ENCODE measurements at regions not wholly inside any gene's neighbourhood (a gene's known extent, or its start where the extent isn't known, plus 50 kb on each side); places are given as distances from the start of the nearest gene placed in this dataset.

DNA sequence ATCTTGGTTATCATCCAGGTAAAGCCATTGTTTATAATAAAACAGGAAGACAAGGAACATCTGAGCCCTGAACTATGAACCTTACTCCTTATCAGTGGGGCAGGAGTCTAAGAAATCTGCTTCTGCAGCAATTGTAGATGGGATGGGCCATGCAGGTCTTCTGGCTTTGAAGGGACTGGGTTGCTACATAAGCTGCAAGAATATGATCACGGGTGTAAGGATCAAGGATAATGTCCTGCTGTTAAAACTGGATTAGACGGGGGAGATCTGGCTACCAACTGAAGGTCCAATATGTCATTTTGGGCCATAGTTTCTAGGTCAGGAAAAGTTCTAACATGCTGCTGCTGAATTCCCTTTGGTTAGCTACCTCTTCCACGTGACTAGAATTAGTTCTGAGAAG, 1363.4 kb upstream of the CELF2 start:
- TF ChIP-seq TAF1 (IDR thresholded peaks at IDR 0.05; ENCODE audit: low read depth) (no peak), CEBPB (IDR thresholded peaks at IDR 0.05) (no peak), ZBTB7A (IDR thresholded peaks at IDR 0.05; ENCODE audit: low read depth) (no peak), USF1 (IDR thresholded peaks at IDR 0.05) (no peak)
